CD1c-positive myeloid dendritic cell (primary cell): ENCODE measurements at regions not wholly inside any gene's neighbourhood (a gene's known extent, or its start where the extent isn't known, plus 50 kb on each side); places are given as distances from the start of the nearest gene placed in this dataset.
"Not testable (repeated sequence)": the region's sequence is repeated elsewhere in the genome, so short reads cannot be mapped to it uniquely, and the experiment has no call there.

ENCODE experiments used
- DNase-seq: peaks from one replicate; pipeline ENCODE4 v3.0.0-alpha.2; 2016; ENCODE audit errors: extremely low spot score

DNA sequence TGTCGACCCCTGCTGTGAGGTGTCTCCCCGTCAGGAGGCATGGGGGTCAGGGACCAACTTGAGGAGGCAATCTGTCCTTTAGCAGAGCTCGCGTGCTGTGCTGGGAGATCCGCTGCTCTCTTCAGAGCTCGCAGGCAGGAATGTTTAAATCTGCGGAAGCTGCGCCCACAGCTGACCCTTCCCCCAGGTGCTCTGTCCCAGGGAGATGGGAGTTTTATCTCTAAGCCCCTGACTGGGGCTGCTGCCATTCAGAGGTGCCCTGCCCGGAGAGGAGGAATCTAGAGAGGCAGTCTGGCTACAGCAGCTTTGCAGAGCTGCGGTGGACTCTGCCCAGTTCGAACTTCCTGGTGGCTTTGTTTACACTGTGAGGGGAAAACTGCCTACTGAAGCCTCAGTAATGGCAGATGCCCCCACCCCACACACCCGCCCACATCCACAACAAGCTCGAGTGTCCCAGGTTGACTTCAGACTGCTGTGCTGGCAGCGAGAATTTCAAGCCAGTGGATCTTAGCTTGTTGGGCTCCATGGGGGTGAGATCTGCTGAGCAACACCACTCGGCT, 133.1 kb downstream of the CENPC start:
- not testable (repeated sequence) for DNase-seq

DNA sequence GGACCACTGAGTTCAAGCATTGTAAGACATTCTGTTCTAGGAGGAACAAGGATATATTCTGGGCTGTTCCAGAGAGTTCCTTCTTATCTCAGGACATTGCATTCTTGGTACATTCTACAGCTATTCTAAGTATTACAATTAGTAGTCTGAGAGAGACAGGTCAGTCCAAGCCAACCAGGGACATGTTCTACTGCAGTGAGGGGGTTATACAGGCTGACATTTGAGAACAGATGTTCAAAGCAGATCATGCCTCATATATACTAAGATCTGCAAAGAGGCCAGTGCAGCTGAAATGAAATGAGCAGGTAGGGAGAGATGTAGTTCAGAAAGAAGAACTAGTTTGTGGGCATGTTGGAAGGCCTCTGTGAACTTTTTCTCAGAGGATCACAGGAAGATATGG, 142.0 kb downstream of the CENPC start:
- no peak for DNase-seq

DNA sequence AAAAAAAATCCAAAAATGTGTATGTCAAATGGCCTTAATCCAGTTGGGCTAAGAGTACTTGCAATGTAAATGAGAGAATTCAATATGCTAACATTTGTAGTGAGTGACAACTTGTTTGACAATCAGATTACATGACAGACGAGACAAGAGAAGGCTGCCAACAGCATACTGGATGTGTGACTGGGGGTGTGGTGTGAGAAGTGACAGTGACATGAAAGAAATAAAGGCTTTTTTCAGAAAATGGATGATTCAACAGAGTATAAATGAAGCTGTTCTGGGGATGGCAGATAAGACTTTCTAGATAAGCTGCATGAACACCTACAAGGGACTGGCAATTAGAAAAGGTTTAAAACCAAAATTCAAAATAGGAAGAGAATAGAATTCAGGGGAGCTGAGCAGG, 143.4 kb downstream of the CENPC start:
- DNase-seq = no peak

DNA sequence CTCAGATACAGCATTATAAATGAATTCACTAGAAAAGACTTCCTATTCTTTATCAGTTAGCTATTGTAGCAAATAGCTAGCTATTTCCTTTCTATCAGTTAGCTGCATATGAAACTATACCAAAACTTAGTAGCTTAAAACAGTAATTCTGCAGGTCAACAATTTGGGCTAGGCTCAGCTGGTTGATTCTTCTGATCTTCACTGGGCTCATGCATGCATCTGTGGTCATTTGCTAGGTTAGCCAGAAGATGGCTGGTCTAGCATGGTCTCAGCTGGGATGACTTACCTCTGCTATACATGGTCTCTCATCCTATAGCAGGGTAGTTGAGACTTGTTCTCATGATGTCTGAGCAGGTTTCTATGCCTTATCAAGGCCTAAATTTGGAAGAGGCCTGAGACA, 147.4 kb downstream of the CENPC start:
- DNase-seq = no peak

DNA sequence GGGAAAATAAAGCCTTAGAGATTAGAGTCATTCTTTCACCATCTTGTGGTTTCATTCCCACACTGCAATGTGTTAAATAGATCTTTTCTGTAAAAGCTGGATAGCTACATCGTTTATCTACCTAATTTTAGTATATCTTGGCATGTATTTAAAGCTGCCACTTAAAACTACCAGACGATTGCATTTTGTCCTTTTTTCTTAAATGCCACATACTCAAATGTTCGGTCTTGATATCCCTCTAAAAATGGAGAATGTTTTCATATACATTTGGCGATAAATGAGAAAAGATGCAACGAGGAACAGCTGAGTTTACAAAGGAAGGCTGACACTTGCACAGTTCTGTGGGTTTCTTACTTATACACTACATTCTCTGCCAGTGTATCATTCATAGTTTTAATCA, 148.3 kb downstream of the CENPC start:
- no peak for DNase-seq

DNA sequence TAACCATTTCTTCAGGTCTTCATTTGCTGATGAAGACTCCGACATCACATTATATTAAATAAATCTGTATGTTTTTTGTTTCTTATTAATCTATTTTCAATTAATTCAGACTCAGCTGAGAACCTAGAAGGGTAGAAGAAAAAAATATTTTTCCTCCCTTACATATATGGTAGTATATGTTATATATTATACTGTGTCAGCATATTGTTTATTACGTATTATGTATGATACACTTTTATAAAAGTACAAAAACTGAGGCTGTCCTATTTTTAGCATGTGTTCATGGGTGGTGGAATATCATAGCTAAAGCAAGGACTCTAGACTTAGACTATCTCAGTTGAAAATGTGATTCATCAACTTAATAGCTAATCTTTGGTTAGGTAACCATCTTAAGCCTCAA, 149.3 kb downstream of the CENPC start:
- no peak for DNase-seq

DNA sequence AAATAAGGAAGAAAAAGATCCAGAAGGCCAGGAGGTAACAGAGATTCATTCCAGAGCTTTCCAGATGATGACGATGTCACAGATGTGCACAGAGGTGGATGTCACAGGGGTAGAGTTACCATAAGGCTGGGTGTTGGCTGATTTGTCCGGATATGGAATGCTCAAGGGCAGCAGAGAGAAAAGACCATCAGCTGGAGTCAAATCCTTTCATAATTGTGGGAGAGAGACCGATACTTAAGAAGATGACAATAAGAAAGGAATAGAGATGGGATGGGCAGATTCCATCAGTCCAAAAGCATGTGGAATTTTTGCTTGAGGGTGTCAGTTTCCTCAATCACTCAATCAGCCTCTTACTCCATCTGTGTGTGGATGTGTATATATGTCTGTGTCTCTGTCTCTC, 150.4 kb downstream of the CENPC start:
- no peak for DNase-seq

DNA sequence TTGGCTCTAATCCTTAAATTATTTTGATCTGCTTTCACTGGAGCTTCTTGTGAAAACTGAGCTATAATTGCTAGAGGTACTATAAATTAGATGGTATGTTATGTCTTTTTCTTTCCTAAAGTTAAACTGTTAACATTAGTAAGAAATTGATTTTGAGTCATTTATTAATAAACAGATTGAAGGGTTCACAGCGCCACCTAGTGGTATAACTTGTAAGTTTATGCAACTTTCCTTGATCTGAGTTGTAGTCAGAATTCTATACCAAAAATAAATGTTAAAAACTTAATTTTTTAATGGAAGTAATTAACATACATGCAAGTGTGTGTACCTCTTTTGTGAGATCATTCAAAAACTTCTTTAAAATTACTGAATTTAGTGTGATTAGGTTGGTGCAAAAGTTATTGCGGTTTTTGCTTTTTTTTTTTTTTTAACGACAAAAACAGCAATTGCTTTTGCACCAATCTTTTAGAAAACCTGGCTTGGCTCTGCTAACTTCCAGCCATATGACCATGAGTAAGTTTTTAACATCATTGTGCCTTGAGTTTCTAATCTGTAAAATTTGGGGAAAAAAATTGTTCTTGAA, 151.5 kb downstream of the CENPC start:
- peak; percentile 55 for DNase-seq

DNA sequence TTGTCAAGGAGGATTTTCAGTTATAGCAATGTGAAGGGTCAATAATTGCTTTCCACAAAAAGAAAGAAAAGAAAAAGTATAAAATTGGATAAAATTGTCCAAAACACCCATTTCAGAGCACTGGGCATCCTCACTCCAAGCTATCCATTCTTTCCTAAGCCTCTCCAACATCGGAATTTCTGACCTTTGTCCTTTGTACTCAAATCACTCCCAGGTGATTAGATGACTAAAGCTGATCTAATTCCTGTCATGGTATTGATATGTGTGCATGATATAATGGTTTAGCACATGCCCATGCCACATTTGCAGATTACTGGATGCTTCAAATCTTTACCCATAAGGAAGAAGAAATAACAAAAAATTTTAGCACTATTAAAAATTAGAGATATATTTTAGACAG, 152.3 kb downstream of the CENPC start:
- DNase-seq = no peak

DNA sequence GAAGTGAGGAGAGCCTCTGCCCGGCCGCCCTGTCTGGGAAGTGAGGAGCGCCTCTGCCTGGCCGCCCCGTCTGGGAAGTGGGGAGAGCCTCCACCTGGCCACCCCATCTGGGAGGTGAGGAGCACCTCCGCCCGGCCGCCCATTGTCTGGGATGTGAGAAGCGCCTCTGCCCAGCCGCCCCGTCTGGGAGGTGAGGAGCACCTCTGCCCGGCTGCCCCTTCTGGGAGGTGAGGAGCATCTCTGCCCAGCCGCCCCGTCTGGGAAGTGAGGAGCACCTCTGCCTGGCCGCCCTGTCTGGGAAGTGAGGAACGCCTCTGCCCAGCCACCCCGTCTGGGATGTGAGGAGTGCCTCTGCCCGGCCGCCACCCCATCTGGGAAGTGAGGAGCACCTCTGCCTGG, 163.9 kb downstream of the CENPC start:
- DNase-seq = not testable (repeated sequence)

DNA sequence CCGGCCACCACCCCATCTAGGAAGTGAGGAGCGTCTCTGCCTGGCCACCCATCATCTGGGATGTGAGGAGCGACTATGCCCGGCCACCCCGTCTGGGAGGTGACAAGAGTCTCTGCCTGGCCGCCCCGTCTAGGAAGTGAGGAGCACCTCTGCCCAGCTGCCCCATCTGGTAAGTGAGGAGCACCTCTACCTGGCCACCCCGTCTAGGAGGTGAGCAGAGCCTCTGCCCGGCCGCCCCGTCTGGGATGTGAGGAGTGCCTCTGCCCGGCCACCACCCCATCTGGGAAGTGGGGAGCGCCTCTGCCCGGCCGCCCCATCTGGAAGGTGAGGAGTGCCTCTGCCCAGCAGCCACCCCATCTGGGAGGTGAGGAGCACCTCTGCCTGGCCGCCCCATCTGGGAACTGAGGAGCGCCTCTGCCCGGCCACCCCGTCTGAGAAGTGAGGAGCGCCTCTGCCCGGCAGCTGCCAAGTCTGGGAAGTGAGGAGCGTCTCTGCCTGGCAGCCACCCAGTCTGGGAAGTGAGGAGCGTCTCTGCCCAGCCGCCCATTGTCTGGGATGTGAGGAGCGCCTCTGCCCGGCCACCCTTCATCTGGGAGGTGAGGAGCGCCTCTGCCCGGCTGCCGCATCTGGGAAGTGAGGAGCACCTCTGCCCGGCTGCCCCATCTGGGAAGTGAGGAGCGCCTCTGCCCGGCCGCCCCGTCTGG, 164.4 kb downstream of the CENPC start:
- DNase-seq = not testable (repeated sequence)

DNA sequence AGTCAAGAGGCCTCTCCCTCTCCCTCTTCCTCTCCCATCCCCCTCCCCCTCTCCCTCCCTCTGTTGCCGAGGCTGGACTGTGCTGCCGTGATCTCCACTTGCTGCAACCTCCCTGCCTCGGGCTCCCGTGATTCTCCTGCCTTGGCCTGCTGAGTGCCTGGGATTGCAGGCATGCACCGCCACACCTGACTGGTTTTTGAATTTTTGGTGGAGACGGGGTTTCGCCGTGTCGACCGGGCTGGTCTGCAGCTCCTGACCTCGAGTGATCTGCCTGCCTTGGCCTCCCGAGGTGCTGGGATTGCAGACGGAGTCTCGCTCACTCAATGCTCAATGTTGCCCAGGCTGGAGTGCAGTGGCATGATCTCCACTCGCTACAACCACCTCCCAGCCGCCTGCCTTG, 165.1 kb downstream of the CENPC start:
- no peak for DNase-seq

DNA sequence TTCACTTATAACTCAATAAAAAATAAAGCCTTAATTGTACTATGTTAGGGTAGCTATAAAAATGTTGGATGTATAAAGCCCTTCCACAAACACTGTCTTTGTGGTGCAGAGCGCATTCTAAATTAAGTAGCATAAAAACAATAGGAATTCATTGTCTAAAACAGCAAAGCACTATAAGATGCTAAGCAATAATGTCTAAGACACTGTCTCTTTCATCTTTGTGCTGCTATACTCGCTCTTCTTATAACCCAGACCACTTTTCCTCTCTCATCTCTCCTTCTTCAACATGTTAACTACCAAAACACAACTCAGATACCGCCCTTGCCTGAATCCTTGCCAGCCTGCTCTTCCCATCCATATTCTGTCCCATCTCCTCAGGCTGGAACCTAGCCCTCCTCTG, 170.0 kb downstream of the CENPC start:
- no peak for DNase-seq

DNA sequence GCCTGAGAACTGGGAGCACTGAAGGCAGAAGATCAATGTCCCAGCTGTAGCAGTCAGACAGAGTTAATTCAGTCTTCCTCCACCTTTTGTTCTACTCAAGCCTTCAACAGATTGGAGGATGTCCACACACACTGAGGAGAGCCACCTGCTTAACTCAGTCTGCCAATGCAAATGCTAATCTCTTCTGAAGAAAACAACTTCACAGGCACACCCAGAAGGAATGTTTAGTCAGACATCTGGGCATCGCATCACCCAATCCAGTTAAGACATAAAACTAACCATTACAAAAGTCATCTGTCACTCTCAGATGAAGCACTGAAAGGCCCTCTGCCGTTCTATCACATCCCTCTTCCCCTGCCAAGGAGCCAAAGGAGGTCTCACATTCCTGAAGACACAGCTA, 173.7 kb downstream of the CENPC start:
- no peak for DNase-seq

DNA sequence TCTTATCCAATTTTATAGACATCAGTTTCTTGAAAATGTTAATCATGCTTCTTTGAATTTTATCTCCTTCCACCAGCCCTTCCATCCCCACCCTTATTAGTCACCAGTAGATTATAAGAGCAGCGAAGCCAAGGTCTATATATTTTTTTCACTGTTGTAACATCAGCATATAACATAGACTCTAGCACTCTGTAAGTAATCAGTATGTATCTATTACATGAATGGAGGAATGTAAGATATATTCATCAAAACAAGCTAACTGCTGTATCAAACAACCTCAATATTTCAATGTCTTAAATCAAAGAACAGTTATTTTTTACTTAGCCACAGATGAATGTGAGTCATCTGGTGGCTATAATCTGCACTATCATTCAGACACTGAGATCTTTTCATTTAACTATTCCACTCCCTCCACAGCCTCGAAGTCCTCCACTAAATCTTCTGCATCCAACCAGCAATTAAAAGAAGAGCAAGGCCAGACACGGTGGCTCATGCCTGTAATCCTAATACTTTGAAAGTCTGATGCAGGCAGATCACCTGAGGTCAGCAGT, 178.9 kb downstream of the CENPC start:
- no peak for DNase-seq

DNA sequence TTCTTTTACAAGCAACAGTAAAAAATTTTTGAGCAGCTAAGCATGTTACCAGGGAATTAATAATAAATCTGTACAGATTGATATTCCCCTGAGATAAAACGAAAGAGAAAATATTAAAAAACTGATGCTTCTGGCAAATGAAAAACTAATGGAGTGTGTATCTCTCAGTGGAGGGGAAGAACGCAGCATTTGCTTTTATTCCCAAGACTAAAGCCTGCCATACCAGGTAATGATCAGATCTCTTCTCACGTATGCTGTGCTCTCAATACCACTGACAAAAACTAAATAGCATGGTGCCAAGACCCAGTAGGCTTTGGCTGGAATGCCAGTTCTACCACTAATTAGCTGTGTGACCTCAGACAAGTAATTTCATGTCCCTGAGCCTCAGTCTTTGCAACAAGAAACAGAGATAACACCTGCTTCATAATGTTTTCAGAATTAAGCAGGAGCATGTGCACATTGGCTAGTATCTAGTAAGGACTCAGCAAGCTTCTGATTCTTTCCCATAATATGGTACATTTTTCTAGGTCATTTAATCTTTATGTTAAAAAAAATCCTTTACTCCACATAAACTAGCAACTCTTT, 179.6 kb downstream of the CENPC start:
- no peak for DNase-seq

DNA sequence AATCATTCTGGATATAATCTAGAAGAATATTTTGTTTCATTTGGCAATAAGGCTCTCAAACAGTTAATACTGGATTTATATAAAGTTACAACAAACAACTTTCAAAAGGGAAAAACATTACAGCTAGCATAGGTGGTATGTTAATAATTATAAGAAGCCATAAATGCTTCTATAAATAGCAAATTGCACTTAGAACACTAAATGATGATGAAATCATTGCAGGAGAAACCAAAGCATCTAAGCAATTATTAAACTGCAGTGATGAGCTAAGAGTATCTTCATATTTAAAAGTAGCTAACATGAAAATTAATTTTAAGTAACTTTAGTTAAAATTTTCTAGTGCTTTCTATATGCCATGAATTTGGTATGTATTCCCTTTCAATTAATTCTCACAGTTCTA, 189.5 kb downstream of the CENPC start:
- no peak for DNase-seq

DNA sequence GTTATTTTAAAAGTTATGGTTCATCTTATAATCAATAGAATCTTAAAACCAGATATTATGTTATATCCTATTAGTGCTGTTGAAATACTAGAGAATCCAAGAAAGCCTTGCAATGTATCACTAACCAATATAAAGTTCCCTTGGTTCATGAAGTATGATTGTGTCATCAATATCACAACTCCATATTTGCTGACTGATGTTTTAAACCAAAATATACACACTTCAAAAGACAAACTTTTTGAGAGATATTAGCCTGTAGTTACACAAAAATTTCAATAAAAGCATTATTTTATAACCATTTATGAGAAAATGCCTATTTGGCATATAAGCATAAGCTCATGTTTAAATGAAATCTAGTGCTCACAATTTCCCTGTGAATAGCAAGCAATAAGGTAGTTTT, 198.6 kb downstream of the CENPC start:
- DNase-seq = no peak

DNA sequence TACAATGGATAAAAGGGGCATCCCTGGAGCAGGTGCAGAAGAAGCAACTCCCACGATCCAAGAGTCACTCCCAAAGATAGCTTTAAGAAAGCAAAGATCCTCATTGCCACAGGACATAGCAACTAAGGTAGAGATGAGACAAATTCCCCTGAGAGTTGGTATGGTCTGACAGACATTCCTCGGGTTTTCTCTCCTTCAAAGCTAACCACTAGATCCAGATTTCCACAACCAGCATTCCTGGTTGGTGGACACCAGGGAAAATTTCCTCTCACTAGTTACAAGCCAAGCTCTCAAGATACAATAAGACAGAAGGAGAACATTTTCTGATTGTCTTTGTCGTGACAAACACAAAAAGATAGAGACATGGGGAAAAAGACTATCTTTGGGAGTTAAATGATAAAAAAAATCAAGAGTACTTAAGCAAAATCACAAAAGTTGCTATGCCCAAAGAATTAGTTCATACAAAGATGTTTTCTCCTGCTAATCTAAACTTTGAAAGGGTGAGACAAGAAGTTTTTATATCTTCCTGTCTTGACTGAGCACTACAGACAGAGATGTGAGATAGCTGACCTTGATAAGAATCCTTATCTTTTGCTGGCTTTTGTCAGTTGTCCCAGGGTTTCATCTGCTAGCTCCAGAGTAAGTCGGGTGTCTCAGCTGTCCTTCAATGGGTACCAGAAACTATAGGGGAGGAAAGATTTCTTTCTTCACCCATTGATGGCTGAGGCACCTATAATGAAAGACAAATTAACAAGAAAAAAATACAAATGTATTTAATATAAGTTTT, 200.5 kb downstream of the CENPC start:
- no peak for DNase-seq

DNA sequence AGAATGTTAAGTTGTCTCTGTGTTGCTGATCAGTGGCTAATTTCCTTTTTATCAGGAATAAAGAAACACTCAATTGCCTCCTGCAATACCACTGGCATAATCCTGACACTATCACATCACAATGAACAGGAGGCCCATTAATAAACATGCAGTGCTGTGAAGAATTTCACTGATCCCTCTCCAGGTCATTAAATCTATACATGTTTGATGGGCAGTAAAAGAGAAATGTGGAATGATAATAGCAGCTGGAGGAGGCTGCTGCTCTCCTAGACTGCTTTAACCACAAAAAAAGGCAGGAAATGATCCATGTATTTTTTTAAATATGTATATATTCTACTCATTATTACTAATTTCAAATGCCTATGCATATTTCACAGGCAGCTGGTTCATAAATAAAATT, 202.1 kb downstream of the CENPC start:
- DNase-seq = no peak

DNA sequence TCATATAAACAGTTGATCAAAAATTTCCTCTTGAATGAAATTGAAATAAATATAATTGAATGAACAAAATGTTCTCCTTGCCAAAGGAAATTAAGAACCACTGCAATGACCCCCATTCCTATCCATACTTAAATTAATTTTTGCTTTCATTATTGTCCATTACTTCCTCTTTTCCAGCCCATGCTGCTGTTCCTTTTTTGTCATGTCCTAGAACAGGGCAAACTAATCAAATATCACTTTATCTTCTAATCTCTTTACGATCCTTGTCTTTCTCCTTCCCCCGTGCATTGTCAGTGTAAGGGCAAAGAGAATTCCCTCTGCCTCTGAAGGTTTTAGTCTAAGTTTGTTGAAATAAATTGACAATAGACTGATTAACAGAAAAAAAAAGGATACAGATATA, 203.0 kb downstream of the CENPC start:
- DNase-seq = peak; percentile 18

DNA sequence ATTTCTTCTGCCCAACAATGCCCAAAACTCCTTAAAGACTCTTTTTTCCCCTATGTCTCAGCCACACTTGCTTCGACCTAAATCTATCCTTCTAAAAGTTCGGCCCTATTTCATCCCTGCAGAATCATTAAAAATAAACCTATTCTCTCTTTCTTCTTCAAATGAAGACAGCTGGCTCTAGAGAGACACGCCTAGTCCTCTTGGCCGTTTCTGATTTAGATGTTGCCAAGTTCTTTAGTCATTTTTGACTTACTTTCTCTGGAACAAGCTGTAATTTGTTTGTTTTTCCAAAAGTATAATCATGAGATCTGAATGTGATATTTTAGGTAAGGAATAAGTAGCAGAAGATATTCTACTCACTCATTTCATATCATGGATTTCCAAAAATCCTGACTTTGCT, 211.6 kb downstream of the CENPC start:
- no peak for DNase-seq
